Small intestine (tissue), 7 donors: ENCODE measurements at regions not wholly inside any gene's neighbourhood (a gene's known extent, or its start where the extent isn't known, plus 50 kb on each side); places are given as distances from the start of the nearest gene placed in this dataset.

Experiments
- DNase-seq, 2 donors: peaks; one replicate each; pipeline versions ENCODE4 v3.0.0 to v3.0.0-alpha.2; 2013
- FAIRE-seq: peaks from 2 replicates; lab custom pipeline; 2012; peaks lifted over from hg19 to GRCh38; lab: Jason Lieb, UNC
- H3K27ac ChIP-seq, 3 donors: one replicate each; pipeline ENCODE4 v1.5.1; 2013; ENCODE audit warnings: low read length in 2 of 3, mild to moderate bottlenecking in 2 of 3, control low read depth in 1 of 3, inconsistent platforms in 1 of 3, low read depth in 1 of 3, moderate library complexity in 1 of 3
- H3K27me3 ChIP-seq, 3 donors: one replicate each; pipeline ENCODE4 v1.6.1; 2013; ENCODE audit warnings: low read length in 3 of 3, inconsistent platforms in 1 of 3; ENCODE audit not compliant: control insufficient read depth in 3 of 3, insufficient read depth in 3 of 3
- H3K36me3 ChIP-seq, 3 donors: one replicate each; pipeline ENCODE4 v1.6.1; 2013; ENCODE audit warnings: low read length in 3 of 3, inconsistent platforms in 1 of 3, low read depth in 1 of 3, mild to moderate bottlenecking in 1 of 3, moderate library complexity in 1 of 3; ENCODE audit not compliant: control insufficient read depth in 3 of 3, insufficient read depth in 2 of 3
- H3K4me1 ChIP-seq, 3 donors: one replicate each; pipeline ENCODE4 v1.6.1; 2013; ENCODE audit warnings: low read length in 2 of 3, inconsistent platforms in 1 of 3, low read depth in 1 of 3, mild to moderate bottlenecking in 1 of 3, moderate library complexity in 1 of 3; ENCODE audit not compliant: control insufficient read depth in 3 of 3, insufficient read depth in 2 of 3
- H3K4me3 ChIP-seq, 3 donors: one replicate each; pipeline ENCODE4 v1.5.1; 2013; ENCODE audit warnings: low read length in 3 of 3, control low read depth in 1 of 3, inconsistent platforms in 1 of 3, low read depth in 1 of 3, mild to moderate bottlenecking in 1 of 3, moderate library complexity in 1 of 3
- H3K9me3 ChIP-seq, 2 donors: one replicate each; pipeline ENCODE4 v1.6.1; 2013; ENCODE audit warnings: low read depth in 1 of 2, low read length in 1 of 2; ENCODE audit not compliant: control insufficient read depth in 2 of 2, insufficient read depth in 1 of 2
- WGBS, 3 donors: extraction: QIAGEN DNeasy Blood & Tissue Kit; methylation state at CpG; one replicate each; pipeline ENCODE4 v1.1.7; 2013; 5-methylcytosine and 5-hydroxymethylcytosine counted together
- donor health status: healthy with polysubstance abuse.
- donor health status: control.
- donor health status: control.
- donor health status: Bipolar disorder and iron deficiency.
- donor health status: healthy.

DNA sequence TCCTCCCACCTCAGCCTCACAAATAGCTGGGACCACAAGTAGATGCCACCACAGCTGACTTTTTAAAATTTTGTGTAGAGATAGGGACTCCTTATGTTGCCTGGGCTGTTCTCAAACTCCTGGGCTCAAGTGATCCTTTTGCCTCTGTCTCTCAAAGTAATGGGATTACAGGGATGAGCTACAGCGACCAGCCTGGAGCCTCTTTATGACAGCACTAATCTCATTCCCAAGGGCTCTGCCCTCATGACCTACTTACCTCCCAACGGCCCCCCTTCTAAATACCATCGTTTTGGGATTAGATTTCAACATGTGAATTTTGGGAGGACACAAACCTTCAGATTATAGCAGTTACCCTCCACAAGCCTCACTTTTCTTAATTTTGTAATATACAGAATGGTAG, 150.6 kb upstream of the FUT8 start:
- Histone ChIP-seq H3K9me3 (peaks cover 0 to 26% of the 10 kb centered on the region in 2 donors), H3K27me3 (no peaks in the 10 kb centered on the region), H3K27ac (no peak overlapping the region), H3K36me3 (no peaks in the 10 kb centered on the region), H3K4me1 (peaks cover 0 to 20% (median 0%) of the 10 kb centered on the region in 3 donors), H3K4me3 (no peak overlapping the region)
- WGBS, 3 donors, result 78 to 97% (median 92%) methylated on average over 3 of the region's 3 CpGs
- FAIRE-seq (no peak), DNase-seq (no peak)

- peaks cover 0 to 9% (median 2%) of the 10 kb centered on the region in 3 donors for H3K4me1 ChIP-seq
- peaks cover 0 to 26% of the 10 kb centered on the region in 2 donors for H3K9me3 ChIP-seq
- DNase-seq, result peak in 1 of 2 donors; percentile 71
- H3K27ac ChIP-seq, result peak overlapping the region in 1 of 3 donors; percentile 54
- no peak overlapping the region for H3K4me3 ChIP-seq
- FAIRE-seq, result no peak
- no peaks in the 10 kb centered on the region for H3K36me3 ChIP-seq
- no peaks in the 10 kb centered on the region for H3K27me3 ChIP-seq
- WGBS, 3 donors, result 67 to 86% (median 75%) methylated on average over 6 of the region's 6 CpGs
Observed at GRCh38 chr14:65263177-65263788, 149.2 kb upstream of the FUT8 start.

DNA sequence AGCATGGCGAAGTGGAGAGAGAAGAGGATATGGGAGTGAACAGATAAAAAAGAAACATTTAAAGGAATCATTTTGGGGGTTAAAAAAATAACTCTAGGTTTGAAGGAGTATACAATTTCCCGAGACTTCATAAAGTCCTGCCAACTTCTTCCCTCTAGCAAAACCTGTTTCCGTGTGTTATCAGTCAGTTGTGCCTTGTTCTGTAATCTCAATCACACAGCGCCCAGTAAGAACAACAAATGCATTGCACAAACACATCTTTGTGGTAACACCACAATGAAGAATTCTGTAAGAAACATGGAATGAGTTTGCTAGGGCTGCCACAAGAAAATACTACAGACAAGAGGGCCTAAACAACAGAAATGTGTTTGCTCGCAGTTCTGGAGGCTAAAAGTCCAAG, 144.7 kb upstream of the FUT8 start:
- no peak overlapping the region for H3K27ac ChIP-seq
- no peaks in the 10 kb centered on the region for H3K27me3 ChIP-seq
- no peaks in the 10 kb centered on the region for H3K36me3 ChIP-seq
- H3K9me3 ChIP-seq, result no peaks in the 10 kb centered on the region
- H3K4me1 ChIP-seq, result peaks cover 0 to 11% (median 2%) of the 10 kb centered on the region in 3 donors
- no peak for FAIRE-seq
- no peak overlapping the region for H3K4me3 ChIP-seq
- 43 to 67% (median 55%) methylated on average over 5 of the region's 5 CpGs for WGBS, 3 donors
- peak in 1 of 2 donors; percentile 25 for DNase-seq

GRCh38 chr14:65268594-65268993, 143.9 kb upstream of the FUT8 start:
- Histone ChIP-seq H3K9me3 (no peaks in the 10 kb centered on the region), H3K4me3 (no peak overlapping the region), H3K36me3 (no peaks in the 10 kb centered on the region), H3K4me1 (peaks cover 0 to 5% (median 2%) of the 10 kb centered on the region in 3 donors), H3K27ac (peak overlapping the region in 1 of 3 donors; percentile 16), H3K27me3 (no peaks in the 10 kb centered on the region)
- 75 to 84% (median 78%) methylated on average over 5 of the region's 5 CpGs for WGBS, 3 donors
- DNase-seq (no peak), FAIRE-seq (no peak)

- Histone ChIP-seq H3K27me3 (no peaks in the 10 kb centered on the region), H3K9me3 (no peaks in the 10 kb centered on the region), H3K4me3 (no peak overlapping the region), H3K36me3 (no peaks in the 10 kb centered on the region), H3K27ac (no peak overlapping the region), H3K4me1 (peaks cover 0 to 4% (median 2%) of the 10 kb centered on the region in 3 donors)
- WGBS, 3 donors, result 13 to 50% (median 23%) methylated on average over 1 of the region's 1 CpG
- FAIRE-seq, result no peak
- DNase-seq, result peak in 1 of 2 donors; percentile 58
Observed at GRCh38 chr14:65269732-65270131, 142.8 kb upstream of the FUT8 start.

DNA sequence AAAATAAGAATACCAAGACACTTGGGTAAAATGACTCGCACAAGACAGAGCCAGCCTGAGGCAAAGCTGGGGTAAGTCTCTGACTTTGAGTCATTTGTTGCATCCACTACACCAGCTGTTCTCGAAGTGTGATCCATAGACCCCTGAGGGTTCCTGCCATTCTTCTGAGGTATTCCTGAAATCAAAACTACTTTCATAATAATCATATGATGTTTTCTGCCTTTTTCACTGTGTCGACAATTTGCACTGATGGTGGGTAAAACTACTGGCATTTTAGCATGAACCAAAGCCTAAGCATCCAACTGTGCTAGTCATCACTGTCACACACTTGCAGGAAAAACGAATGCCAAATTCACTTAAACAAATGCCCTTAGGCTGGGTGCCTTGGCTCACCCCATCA, 135.5 kb upstream of the FUT8 start:
- Histone ChIP-seq H3K27me3 (no peaks in the 10 kb centered on the region), H3K4me1 (peaks cover 0 to 10% (median 4%) of the 10 kb centered on the region in 3 donors), H3K9me3 (peaks cover 0 to 9% of the 10 kb centered on the region in 2 donors), H3K4me3 (no peak overlapping the region), H3K36me3 (no peaks in the 10 kb centered on the region), H3K27ac (no peak overlapping the region)
- DNase-seq (no peak), FAIRE-seq (no peak)
- 89 to 99% (median 89%) methylated on average over 4 of the region's 4 CpGs for WGBS, 3 donors

DNA sequence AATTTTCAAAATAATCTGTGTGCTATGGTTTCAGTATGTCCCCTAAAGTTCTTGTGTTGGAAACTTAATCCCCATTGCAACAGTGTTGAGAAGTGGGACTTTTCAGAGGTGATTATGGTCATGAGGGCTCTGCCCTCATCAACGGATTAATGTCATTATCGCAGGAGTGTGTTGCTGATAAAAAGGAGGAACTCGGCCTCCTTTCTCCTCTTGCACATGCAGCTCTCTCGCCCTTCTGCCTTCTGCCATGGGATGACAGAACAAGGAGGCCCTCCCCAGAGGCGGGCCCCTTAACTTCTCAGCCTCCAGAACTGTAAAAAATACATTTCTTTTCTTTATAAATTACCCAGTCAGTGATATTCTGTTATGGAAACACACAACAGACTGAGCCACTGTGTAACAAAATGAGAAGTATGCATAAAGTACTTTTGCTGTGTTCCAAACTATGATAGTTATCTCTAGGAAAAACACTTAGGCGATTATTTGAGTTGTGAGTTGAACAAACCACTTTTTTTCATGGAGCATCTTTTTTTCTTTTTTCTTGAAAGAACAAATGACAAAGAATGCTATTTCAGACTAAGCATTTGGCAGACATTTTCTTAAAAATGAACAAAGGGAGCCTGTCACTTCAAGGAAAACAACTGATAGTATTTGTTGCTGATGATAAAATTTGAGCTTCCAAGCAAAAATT, 134.8 kb upstream of the FUT8 start:
- FAIRE-seq, result no peak
- Histone ChIP-seq H3K4me1 (peaks cover 0 to 14% (median 6%) of the 10 kb centered on the region in 3 donors), H3K4me3 (no peak overlapping the region), H3K27ac (peak overlapping the region in 1 of 3 donors; percentile 3), H3K36me3 (no peaks in the 10 kb centered on the region), H3K27me3 (no peaks in the 10 kb centered on the region), H3K9me3 (peaks cover 0 to 9% of the 10 kb centered on the region in 2 donors)
- 23 to 59% (median 38%) methylated on average over 6 of the region's 6 CpGs for WGBS, 3 donors
- DNase-seq, result peak; percentile 37 to 44

DNA sequence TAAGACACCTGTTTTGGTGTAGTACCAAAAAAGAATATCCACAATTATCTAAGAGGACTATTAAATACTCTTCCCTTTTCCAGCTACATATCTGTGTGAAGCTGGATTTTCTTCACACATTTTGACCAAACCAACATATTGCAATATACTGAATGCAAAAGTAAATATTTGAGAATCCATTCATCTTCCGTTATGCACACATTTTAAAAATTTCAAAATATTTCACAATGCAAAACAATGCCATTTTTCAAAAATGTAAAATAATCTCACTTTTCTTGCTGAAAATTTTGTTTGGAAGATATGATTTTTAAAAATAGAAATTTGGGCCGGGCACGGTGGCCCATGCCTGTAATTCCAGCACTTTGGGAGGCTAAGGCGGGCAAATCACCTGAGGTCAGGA, 133.9 kb upstream of the FUT8 start:
- Histone ChIP-seq H3K27me3 (no peaks in the 10 kb centered on the region), H3K27ac (no peak overlapping the region), H3K4me1 (peaks cover 0 to 14% (median 8%) of the 10 kb centered on the region in 3 donors), H3K9me3 (peaks cover 0 to 9% of the 10 kb centered on the region in 2 donors), H3K4me3 (no peak overlapping the region), H3K36me3 (no peaks in the 10 kb centered on the region)
- 83 to 93% (median 83%) methylated on average over 4 of the region's 4 CpGs for WGBS, 3 donors
- FAIRE-seq (no peak), DNase-seq (no peak)
